Endothelial cell of umbilical vein (primary cell): ENCODE measurements at regions not wholly inside any gene's neighbourhood (a gene's known extent, or its start where the extent isn't known, plus 50 kb on each side); places are given as distances from the start of the nearest gene placed in this dataset.

Experiments used
- BruUV-seq: library from RNA; stranded (reverse); fragments of 400-500 nt; replicated peaks from 2 replicates; lab custom pipeline; 2021; lab: Mats Ljungman, UMichigan
- CTCF ChIA-PET: fragments of 300-600, 350-600 bp; sonication (Branson Sonifier 250); formaldehyde crosslinking; loops from one replicate; lab custom pipeline; 2021; ENCODE audit warnings: antibody characterized with exemption, inconsistent platforms; lab: Charles Lee
- POLR2A ChIA-PET: fragments of 300-600, 350-600 bp; sonication (Branson Sonifier 250); formaldehyde crosslinking; loops from one replicate; lab custom pipeline; 2021; ENCODE audit warnings: antibody characterized with exemption, inconsistent platforms; lab: Charles Lee
- DNase-seq: peaks from one replicate; pipeline ENCODE4 v3.0.0-alpha.2; 2011; ENCODE audit warnings: low read depth, low spot score
- FAIRE-seq: peaks from 2 replicates; lab custom pipeline; 2011; peaks lifted over from hg19 to GRCh38; lab: Jason Lieb, UNC
- H2AFZ ChIP-seq: 2 replicates; pipeline ENCODE4 v1.6.0; 2012; ENCODE audit warnings: low read depth, low read length, control low read depth, inconsistent platforms
- H3K27ac ChIP-seq: 2 replicates; pipeline ENCODE4 v1.5.1; 2011; ENCODE audit warnings: low read depth, mild to moderate bottlenecking, control low read depth, low read length, moderate library complexity; ENCODE audit not compliant: insufficient read depth
- H3K27me3 ChIP-seq, 2 experiments: 2 replicates each; pipeline versions ENCODE4 v1.6.0 to v1.6.1; 2011; ENCODE audit warnings: low read length in 2 of 2, mixed read lengths in 1 of 2; ENCODE audit not compliant: control insufficient read depth in 2 of 2, insufficient read depth in 2 of 2
- H3K36me3 ChIP-seq, 2 experiments: 2 replicates in 1 of 2; 3 replicates in 1 of 2; pipeline ENCODE4 v1.5.1; 2011; ENCODE audit warnings: low read length in 2 of 2, mild to moderate bottlenecking in 1 of 2, moderate library complexity in 1 of 2; ENCODE audit not compliant: control insufficient read depth in 2 of 2, insufficient read depth in 2 of 2; ENCODE audit errors: extremely low read depth in 1 of 2
- H3K4me1 ChIP-seq: 3 replicates; pipeline ENCODE4 v1.5.1; 2011; ENCODE audit warnings: mild to moderate bottlenecking, low read length; ENCODE audit not compliant: control insufficient read depth, insufficient read depth; ENCODE audit errors: extremely low read depth
- H3K4me2 ChIP-seq: 2 replicates; pipeline ENCODE4 v1.6.1; 2011; ENCODE audit warnings: low read length, control low read depth, mixed read lengths; ENCODE audit not compliant: insufficient read depth
- H3K4me3 ChIP-seq, 3 experiments: fragments of 200-600 bp in 1 of 3; sonication (generic), shearing (Covaris generic) in 1 of 3; replicated peaks in 1 of 3; 2 replicates each; pipeline ENCODE4 v1.5.1; 2011 to 2016; ENCODE audit warnings: control low read depth in 3 of 3, low read length in 3 of 3, mild to moderate bottlenecking in 2 of 3, inconsistent platforms in 1 of 3, low read depth in 1 of 3, moderate library complexity in 1 of 3; ENCODE audit not compliant: insufficient read depth in 1 of 3
- H3K79me2 ChIP-seq: 2 replicates; pipeline ENCODE4 v1.6.0; 2012; ENCODE audit warnings: low read length, inconsistent platforms; ENCODE audit not compliant: control insufficient read depth, insufficient read depth
- H3K9ac ChIP-seq: replicated peaks from 2 replicates; pipeline ENCODE3; 2011; ENCODE audit warnings: low read length, control low read depth; ENCODE audit not compliant: insufficient read depth; ENCODE audit errors: extremely low read depth
- H3K9me1 ChIP-seq: replicated peaks from 3 replicates; pipeline ENCODE4 v1.6.0; 2011; ENCODE audit warnings: mild to moderate bottlenecking, low read length; ENCODE audit not compliant: control insufficient read depth, insufficient read depth; ENCODE audit errors: extremely low read depth
- H3K9me3 ChIP-seq: replicated peaks from 2 replicates; pipeline ENCODE4 v1.5.1; 2012; ENCODE audit warnings: low read length, inconsistent platforms; ENCODE audit not compliant: control insufficient read depth, insufficient read depth
- H4K20me1 ChIP-seq: replicated peaks from 2 replicates; pipeline ENCODE3; 2011; ENCODE audit warnings: mild to moderate bottlenecking, low read length; ENCODE audit not compliant: control insufficient read depth, insufficient read depth; ENCODE audit errors: extremely low read depth
- CTCF ChIP-seq, 2 donors: IDR thresholded peaks; 1 replicate in 1 of 2; 2 replicates in 1 of 2; pipeline ENCODE4 v1.5.1; 2011; ENCODE audit warnings: low read length in 2 of 2, mild to moderate bottlenecking in 2 of 2, moderate library complexity in 2 of 2, control low read depth in 1 of 2, inconsistent platforms in 1 of 2, low read depth in 1 of 2; ENCODE audit not compliant: insufficient read depth in 1 of 2; ENCODE audit errors: extremely low read depth in 1 of 2
- EZH2 ChIP-seq: IDR thresholded peaks from 2 replicates; pipeline ENCODE4 v1.6.1; 2012; ENCODE audit warnings: borderline replicate concordance, low read depth, mild to moderate bottlenecking, moderate library complexity, low read length, inconsistent platforms; ENCODE audit not compliant: severe bottlenecking
- FOS ChIP-seq: IDR thresholded peaks from 2 replicates; pipeline ENCODE4 v1.6.1; 2011; ENCODE audit warnings: mild to moderate bottlenecking, low read length, moderate library complexity, borderline replicate concordance; ENCODE audit not compliant: insufficient read depth
- GATA2 ChIP-seq: IDR thresholded peaks from 2 replicates; pipeline ENCODE4 v1.7.0; 2011; ENCODE audit warnings: low read depth, mild to moderate bottlenecking, moderate library complexity, mixed read lengths, low read length; ENCODE audit not compliant: insufficient read length, insufficient read depth
- JUN ChIP-seq: IDR thresholded peaks from 2 replicates; pipeline ENCODE4 v1.6.1; 2011; ENCODE audit warnings: borderline replicate concordance, low read depth; ENCODE audit not compliant: insufficient read length, insufficient read depth
- MAX ChIP-seq: IDR thresholded peaks from 2 replicates; pipeline ENCODE4 v1.6.1; 2011; ENCODE audit not compliant: insufficient read depth, insufficient read length
- MYC ChIP-seq: IDR thresholded peaks from one replicate; pipeline ENCODE4 v1.6.1; 2011; ENCODE audit warnings: mild to moderate bottlenecking, low read depth, low read length
- POLR2A ChIP-seq: IDR thresholded peaks from 2 replicates; pipeline ENCODE4 v1.6.1; 2012; ENCODE audit warnings: low read depth, mild to moderate bottlenecking, control low read depth, low read length
- POLR2AphosphoS5 ChIP-seq: IDR thresholded peaks from 2 replicates; pipeline ENCODE4 v1.6.1; 2012; ENCODE audit warnings: low read depth, mild to moderate bottlenecking, control low read depth, low read length, moderate library complexity; ENCODE audit not compliant: insufficient read depth
- dilution Hi-C: fragments of 300-500 bp; cut with MboI; formaldehyde crosslinking; loops from one replicate; pipeline ENCODE4 v1.15.0; 2019; ENCODE audit warnings: low sequenced_read_pairs; ENCODE audit not compliant: extremely low pct_ligation_motif_present
- intact Hi-C: fragments of 100-400 bp; cut with micrococcal nuclease; formaldehyde crosslinking; loops from one replicate; pipeline ENCODE4 v1.10.0; 2022

- Histone ChIP-seq H3K9ac (no peak overlapping the region), H4K20me1 (no peaks in the 10 kb centered on the region), H3K27ac (no peak overlapping the region), H3K36me3 (no peaks in the 10 kb centered on the region), H2AFZ (no peak overlapping the region), H3K4me3 (no peak overlapping the region), H3K4me2 (no peak overlapping the region), H3K9me1 (no peaks in the 10 kb centered on the region), H3K27me3 (no peaks in the 10 kb centered on the region), H3K9me3 (no peaks in the 10 kb centered on the region), H3K79me2 (no peaks in the 10 kb centered on the region), H3K4me1 (no peaks in the 10 kb centered on the region)
- dilution Hi-C loops = no loop called here
- intact Hi-C loops = no loop called here
- DNase-seq = no peak
- POLR2A ChIA-PET = no interaction called here
- CTCF ChIA-PET = interaction anchor here (0.6 to 1.3 kb wide), 3 partner anchors 10 to 19 kb away, joined by 3 to 4 read pairs (median 3); no protein-coding TSS in a partner anchor
- BruUV-seq = no TSS peak
- TF ChIP-seq MYC = no peak
- TF ChIP-seq POLR2A = no peak
- TF ChIP-seq EZH2 = no peak
- TF ChIP-seq JUN = no peak
- no peak for TF ChIP-seq FOS
- TF ChIP-seq POLR2AphosphoS5 = no peak
- TF ChIP-seq MAX = no peak
- no peak for TF ChIP-seq CTCF (IDR thresholded peaks at IDR 0.05; ENCODE audit: extremely low read depth in 1 of 2, insufficient read depth in 1 of 2, low read depth in 1 of 2, low read length in 2 of 2)
- no peak for TF ChIP-seq GATA2
- no peak for FAIRE-seq
These were observed 143.5 kb upstream of the CIBAR2 start for GRCh38 chr16:85255777-85256176.
